ENCODE measurements at regions not wholly inside any gene's neighbourhood (a gene's known extent, or its start where the extent isn't known, plus 50 kb on each side); places are given as distances from the start of the nearest gene placed in this dataset.
"Not testable (repeated sequence)": the region's sequence is repeated elsewhere in the genome, so short reads cannot be mapped to it uniquely, and the experiment has no call there.

DNA sequence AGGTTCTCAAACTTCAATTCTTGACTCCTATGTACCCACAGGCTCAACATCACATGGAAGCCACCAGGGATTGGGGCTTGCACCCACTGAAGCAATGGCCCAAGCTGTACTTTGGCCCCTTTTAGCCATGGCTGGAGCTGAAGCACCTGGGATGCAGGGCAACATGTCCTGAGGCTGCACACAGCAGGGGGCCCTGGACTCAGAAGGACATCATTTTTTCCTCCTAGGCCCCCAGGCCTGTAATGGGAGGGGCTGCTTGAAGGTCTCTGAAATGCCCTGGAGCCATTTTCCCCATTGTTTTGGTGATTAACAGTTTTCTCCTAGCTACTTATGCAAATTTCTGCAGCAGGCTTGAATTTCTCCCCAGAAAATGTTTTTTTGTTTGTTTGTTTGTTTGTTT lies 465.1 kb upstream of the PCDH10 start:
- DNase-seq (ENCODE audit: low read depth), result no peak

DNA sequence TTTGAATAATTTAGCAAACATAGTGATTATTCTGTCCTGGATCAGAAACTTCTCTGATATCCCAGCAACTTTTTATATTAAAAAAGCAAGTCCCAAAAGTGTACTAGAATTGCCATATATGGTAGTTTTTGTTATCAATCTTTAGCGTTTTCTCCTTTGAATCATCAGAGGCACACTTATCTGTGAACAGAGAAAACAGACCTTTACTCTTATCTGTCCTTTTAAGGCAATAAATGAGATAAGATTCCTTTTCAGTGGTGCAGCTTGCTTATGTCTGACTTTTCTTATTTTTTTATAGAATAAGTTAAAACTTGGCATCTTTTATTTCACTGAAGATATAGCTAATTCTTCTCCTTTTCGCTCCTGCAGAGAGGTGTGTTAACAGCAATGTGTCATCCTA lies 458.1 kb upstream of the PCDH10 start:
- DNase-seq (ENCODE audit: low read depth), result no peak

DNA sequence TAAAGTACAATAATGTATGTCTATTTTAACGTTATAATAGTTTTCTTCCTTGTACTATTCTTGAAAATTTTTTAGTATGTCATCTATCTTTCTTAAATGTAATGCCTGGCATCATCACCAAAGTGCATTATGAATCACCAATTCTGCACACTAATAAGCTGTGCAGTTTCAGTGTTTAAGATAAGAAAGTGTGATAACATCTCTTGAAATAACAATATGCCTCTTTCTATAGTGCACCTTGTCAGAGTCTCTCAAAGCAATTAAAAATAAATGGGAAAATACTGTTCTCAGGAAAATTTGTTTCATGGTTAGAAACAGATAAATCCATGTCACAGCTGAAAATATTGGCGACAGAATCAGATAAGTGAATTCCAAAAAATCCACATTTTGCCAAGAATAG lies 457.4 kb upstream of the PCDH10 start:
- DNase-seq (ENCODE audit: low read depth), result no peak

DNA sequence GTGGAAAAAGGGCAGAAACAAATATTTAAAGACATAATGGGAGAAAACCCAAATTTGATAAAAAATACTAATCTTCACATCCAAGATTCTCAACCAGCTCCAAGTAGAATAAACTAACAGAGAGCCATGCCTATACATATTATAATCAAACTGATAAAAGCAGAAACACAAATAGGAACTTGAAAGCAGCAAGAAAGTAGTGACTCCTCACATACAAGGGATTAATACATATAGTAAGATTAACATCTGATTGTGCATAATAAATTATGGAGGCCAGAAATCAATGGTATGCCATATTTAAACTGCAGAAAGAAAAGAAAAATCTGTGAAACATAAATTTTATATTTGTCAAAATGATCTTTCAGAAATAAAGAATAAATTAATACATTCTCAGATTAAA lies 454.3 kb upstream of the PCDH10 start:
- DNase-seq (ENCODE audit: low read depth), result no peak

DNA sequence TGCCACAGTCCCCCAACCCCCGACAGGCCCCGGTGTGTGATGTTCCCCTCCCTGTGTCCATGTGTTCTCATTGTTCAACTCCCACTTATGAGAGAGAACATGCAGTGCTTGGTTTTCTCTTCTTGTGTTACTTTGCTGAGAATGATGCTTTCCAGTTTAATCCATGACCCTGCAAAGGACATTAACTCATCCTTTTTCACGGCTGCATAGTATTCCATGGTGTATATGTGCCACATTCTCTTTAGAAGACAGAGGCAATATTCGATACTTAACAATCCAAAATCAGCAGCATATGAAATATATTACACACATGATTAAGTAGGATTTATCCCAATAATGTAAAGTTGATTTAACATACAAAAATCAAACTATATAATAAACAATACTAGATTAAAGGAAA lies 451.6 kb upstream of the PCDH10 start:
- not testable (repeated sequence) for DNase-seq (ENCODE audit: low read depth)

DNA sequence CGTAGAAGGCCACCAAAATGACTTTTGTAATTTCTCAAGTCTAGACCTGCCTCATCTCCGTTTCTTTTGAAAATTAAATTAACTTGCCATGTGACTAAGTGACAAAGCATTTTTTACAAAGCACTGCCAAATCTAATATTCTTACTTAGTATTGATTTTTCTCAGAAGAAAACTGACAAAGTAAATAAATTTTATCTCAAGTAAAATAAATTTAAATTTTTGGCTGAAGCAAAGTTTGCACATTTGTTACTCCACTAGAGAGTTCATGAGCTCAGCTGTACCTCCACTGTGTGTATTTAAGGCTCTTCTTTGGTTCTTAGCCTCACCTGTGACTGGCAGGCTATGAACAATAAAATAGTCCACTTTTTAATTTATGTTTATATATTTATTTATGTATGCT lies 441.1 kb upstream of the PCDH10 start:
- no peak for DNase-seq (ENCODE audit: low read depth)

DNA sequence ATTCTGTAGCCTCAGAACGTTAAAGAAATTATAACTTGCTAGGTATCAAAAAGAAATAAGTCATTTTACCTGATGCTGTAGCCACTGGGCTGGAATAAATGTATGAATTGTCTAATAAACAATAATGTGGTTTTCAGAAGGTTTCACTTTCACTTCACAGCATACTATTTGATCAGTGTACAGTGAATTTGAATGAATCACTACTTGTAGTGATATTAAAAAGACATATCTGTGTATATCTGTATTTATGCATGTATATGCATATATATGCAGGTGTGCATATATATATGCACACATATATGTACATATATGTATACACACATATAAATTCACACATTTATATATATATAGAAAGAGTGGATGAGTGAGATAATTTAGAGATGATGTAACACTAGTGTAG lies 440.0 kb upstream of the PCDH10 start:
- no peak for DNase-seq (ENCODE audit: low read depth)

DNA sequence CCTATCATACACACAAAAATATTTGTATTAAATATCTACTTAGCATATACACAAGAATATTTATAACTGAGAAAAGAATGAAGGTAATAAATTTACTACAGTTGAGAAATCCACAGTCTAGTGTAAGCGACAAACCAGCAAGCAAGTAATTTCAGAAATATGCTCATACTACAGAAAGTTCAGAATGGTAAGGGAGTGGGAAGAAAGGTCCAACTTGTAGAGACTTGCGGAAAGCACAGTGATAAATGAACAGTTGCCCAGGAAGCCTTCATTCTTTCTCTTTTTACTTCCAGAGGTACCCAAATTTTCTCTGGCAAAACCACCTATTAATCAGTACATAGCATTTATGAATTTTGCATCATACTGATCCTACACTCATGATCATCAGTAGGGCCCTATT lies 438.1 kb upstream of the PCDH10 start:
- DNase-seq (ENCODE audit: low read depth), result no peak

DNA sequence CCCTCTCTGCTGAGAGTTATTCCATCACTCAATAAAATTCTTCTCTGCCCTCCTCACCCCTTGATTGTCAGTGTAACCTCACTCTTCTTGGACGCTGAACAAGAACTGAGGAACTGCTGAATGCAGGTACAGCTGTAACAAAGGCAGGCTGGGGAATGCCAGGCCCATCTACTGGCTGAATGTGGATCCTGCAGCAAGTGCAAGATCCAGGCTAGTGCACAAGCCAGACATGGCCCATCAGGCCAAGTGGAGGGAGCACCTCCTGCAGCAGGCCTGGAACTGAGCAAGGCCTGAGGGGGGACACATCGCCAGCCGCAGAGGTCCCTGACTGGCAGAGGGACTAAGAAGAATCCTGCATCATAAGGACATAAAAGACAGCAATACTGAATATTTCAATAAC lies 411.8 kb upstream of the PCDH10 start:
- DNase-seq (ENCODE audit: low read depth), result no peak

DNA sequence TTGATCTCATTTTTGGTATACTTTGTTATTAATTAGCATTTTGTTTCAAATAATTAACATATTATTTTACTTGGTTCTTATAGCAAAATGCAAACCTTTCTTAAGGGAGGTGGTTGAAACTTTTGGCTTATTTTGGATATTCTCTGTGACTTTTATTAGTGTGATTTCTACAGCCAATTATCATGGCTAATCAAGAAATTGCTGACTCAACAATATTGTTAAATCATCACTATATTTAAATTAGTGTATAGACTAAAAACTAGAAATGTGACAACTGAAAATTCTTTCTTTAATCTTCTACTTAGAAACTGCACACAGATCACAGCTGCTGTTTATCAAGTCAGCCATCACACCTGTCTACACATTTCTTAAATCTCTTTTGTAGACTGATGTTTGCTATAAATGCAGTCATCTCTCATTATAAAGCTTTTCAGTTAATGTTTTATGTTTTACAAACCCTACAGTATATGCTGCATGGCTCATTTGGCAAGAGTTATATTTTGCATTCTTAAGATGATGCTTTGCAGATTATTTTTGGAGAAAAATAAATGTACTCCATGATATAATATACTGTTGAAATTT lies 389.8 kb upstream of the PCDH10 start:
- no peak for DNase-seq (ENCODE audit: low read depth)

DNA sequence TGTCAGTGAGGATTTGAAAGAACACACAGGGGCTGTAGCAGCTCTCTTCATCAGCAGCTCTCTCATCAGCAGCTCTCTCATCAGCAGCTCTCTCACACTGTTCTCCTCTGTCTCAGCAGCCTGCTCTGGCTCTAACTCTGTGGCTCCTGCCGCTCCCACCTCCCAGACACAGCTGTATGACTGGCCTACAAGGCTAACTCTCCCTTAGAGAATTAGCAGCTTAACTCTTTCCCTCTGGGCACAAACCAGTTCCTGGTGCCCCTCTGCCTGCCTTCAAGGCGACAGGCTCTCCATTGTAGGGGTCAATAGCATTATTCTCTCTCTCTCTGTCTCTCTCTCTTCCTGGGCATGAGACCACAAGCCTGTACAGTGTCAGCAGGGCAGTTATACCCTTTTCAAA lies 385.6 kb upstream of the PCDH10 start:
- DNase-seq (ENCODE audit: low read depth), result no peak

DNA sequence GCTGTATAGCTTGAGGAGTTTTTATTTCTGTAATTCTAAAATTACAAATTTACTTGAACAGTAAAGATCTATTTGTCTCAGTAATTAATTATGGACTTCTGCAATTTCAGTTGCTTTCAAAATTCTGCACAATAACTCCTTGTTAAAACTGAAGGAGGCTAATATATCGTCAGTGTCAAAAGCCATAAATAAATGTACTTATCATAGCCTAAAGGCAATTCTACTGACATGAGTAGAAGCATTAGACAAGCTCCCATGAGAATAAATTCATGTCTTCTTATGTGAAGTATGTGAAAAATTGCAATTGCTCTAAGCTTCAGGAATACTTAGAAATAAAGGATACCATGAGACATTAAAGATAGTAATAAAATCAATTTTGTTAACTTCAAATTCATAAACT lies 381.2 kb upstream of the PCDH10 start:
- no peak for DNase-seq (ENCODE audit: low read depth)

DNA sequence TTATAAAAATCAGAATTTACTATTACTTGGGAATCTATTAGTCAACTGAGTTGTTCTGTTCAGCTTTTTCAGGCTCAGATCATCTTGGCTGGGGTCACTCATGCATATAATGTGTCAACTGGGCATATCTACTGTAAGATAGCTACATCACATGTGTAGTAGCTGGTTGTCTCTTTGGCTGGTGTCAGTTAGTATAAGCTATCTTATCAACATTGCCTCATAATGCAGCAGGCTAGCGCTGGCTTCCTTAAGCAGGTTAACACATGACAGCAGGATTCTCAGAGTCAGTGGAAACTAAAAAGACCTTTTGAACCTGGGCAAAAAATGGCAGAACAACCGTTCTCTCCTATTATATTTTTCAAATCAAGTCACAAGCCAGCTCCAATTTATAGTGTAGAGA lies 378.3 kb upstream of the PCDH10 start:
- DNase-seq (ENCODE audit: low read depth), result no peak

DNA sequence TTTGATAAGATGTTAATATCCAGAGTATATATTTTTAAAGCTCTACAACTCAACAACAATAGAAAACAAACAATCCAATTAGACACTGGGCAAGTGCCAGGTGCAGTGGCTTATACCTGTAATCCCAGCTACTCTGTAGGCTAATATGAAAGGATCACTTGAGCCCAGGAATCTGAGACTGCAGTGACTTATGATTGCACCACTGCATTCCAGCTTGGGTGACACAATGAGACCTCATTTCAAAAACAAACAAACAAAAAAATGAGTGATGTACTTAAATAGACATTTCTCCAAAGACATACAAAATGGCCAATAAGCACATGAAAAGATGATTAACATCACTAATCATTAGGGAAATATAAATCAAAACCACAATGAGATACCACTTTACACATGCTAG lies 356.8 kb upstream of the PCDH10 start:
- no peak for DNase-seq (ENCODE audit: low read depth)

DNA sequence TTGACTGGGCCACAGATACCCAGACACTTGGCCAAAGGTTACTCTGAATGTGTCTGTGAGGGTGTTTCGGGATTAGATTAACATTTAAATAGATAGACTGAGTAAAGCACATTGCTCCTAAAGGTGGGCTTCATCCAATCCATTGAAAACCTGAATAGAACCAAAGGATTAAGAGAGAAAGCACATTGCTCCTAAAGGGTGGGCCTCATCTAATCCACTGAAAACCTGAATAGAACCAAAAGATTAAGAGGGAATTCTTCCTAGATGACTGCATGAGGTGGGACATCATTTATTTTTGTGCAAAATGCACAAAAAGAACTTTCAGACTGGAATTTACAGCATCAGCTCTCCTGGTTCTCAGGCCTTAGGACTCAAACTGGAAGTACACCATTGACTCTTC lies 351.2 kb upstream of the PCDH10 start:
- no peak for DNase-seq (ENCODE audit: low read depth)

DNA sequence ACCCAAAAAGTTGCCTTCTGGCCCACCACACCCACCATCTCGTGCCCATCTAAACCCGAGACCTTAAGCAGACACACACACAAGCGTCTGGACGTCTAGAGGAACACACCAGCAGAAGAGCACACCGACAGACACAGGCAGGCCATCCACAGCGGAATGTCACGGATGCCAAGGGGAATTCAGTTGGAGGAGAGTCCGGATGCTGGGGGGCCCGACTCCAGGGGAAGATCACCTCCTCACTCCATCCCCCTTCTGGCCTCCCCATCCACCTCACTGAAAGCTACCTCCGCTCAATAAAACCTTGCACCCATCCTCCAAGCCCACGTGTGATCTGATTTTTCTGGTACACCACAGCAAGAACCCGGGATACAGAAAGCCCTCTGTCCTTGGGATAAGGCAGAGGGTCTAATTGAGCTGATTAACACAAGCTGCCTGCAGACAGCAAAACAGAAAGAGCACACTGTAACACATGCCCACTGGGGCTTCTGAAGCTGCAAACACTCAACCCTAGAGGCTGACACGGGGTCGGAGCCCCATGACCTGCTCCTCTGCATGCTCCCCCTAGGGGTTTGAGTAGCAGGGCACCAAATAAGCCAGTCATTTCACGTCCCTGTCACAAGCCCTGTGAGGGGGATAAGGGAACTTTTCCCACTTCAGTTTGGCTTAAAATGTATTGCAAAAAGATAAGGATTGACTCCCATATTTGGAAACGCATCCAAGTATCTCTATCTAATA lies 339.6 kb upstream of the PCDH10 start:
- no peak for DNase-seq (ENCODE audit: low read depth)

DNA sequence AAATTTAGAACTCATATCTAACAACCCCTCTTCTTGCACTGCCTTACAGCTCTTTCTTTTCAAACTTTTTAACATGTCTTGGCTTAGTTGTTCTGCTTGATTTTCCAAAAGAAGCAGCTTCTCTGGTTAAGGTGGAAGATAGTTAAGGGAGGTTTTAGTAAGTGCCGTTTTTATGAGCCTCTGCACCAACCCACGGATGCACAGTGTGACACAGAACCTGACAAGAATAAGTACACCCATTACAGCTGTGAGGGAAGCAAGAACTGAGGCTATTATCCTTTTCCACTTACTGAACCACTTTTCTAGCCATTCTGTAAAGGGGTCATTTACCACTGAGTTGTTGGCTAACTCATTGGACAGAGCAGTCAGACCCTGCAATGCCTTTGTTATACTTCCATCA lies 336.0 kb upstream of the PCDH10 start:
- DNase-seq (ENCODE audit: low read depth), result not testable (repeated sequence)

DNA sequence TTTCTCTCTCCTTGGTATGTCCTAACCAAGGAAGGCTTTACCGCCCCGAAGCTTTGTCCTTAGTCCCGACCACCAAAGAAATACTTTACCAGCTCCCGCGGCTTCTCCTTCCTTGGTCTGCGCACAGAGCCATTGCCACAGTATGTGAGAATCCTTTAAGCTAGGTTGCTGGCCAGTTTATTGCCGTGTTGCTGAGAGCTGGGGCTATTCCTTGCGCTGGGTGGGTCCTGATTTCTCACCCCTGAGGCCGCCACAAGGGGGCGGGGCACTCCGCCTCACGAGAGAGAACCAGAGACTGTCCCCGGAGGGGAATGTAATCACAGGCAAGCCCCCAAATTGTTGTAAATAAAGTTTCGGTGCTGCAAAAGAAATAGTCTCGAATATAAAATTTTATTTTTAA lies 331.0 kb upstream of the PCDH10 start:
- DNase-seq (ENCODE audit: low read depth), result no peak

DNA sequence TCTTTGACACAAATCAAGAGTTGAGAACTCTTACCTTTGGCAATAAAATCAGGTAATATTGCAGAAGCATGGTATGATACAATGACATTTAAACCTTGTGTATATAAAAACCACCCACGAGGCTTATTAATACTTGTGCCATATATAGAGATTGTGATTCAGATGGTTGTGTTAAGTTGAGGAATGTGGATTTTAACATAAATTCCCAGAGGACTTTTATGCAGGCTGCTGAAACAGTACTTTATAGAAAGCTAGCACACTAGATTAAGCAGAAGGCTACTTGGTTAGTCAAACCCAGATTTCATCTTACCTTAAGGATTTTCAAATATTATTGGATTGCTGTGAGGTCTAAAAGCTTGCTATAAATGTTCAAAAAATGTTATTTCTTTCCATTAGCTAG lies 325.7 kb upstream of the PCDH10 start:
- no peak for DNase-seq (ENCODE audit: low read depth)

DNA sequence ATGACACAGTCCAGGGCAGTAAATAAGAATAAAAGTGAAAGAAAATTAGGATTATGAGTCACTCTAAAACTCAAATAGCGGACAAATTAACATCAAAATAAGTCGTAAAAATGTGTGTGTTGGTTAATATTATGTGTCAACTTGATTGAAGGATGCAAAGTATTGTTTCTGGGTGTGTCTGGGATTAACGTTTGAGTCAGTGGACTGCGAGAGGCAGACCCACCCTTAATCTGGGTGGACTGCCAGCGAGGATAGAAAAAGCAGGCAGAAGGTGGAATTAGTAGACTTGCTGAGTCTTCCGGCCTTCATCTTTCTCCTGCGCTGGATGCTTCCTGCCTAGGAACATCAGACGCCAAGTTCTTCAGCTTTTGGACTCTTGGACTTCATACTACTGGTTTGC lies 324.3 kb upstream of the PCDH10 start:
- no peak for DNase-seq (ENCODE audit: low read depth)

DNA sequence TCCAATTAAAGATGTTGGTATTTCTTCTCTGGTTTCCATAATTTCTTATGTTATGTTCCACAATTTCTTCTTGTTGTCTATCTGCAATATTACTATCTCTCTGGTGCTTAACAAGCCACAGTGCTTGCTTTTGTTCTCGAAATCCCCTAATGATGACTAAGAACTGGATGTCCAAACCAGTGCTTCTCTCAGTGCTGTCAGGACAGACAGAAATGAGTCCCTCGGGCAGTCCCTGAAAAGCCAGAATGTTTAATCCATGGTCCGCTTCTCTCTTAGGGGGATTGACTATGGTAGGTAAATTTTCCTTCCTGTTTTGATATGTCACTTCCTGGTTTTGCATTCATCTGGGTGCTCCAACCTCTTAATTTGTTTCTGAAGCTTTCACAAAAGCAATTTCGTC lies 321.6 kb upstream of the PCDH10 start:
- no peak for DNase-seq (ENCODE audit: low read depth)

DNA sequence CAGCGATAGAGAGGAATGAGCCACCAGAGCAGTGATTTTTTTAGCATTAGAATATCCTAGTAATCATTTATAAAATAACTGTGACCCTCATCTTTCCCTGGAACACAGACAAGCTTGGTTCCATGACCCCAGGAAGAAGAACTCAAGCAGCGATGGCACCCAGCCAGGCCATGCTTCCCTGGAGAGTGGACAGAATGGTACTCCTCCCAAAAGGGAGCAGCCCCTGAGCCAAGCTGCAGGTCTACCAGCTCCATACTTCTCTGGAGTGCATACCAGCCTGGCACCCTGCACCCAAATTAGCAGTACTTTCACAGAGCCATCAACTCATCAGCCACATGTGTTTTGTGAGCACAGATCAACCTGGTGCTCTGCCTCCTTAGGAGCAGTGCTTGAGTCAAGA lies 310.9 kb upstream of the PCDH10 start:
- no peak for DNase-seq (ENCODE audit: low read depth)

DNA sequence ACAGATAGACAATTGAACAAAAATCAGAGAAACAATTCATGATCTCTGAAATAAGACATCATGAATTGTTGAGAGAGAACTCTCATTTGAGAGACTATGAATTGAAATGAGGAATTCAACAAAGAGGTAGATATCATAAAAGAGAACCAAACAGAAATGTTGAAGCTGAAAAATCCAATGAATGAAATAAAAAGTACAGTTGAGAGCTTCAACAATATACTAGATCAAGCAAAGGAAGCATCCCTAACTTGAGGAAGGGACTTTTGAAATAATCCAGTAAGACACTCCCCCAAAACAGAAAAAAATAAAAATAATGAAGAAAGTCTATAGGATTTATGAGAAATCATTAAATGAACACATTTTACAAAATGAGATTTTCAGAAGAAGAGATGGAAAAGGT lies 310.0 kb upstream of the PCDH10 start:
- DNase-seq (ENCODE audit: low read depth), result no peak

DNA sequence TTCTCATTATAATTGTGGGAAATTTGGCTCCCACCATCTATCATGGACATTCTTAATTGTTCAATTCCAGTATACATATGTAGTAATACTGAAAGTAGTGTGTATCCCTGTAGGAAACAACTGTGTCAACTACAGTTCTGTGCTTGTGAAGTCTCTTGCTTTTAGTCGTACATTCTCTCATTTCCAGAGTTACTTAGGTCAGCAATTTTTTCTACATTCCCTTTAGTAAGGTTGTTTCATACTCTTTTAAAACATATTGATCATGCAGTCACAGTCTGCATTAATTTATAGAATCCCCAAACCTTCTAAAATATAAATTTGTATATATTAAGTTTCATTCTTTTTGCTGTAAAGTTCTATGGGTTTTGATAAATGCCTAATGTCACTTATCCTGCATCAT lies 289.2 kb upstream of the PCDH10 start:
- DNase-seq (ENCODE audit: low read depth), result no peak

Measured in activated gamma-delta T cell treated with anti-CD3 and anti-CD28 coated beads, Interleukin-2, amount 50 U/mL, for 16 hours (primary cell).